ENCODE measurements at regions not wholly inside any gene's neighbourhood (a gene's known extent, or its start where the extent isn't known, plus 50 kb on each side); places are given as distances from the start of the nearest gene placed in this dataset.

GRCh38 chr9:21674894-21675293 is 127.5 kb upstream of the MTAP start:
- Histone ChIP-seq H3K9ac (ENCODE audit: low read length) (no peak overlapping the region), H3K36me3 (ENCODE audit: control insufficient read depth, insufficient read depth, low read length, severe bottlenecking) (no peaks in the 10 kb centered on the region), H3K4me1 (ENCODE audit: control insufficient read depth, insufficient read depth, low read length) (peaks cover 26% of the 10 kb centered on the region), H3K27me3 (replicated peaks; ENCODE audit: control insufficient read depth, insufficient read depth, low read length) (no peaks in the 10 kb centered on the region), H3K9me3 (ENCODE audit: control insufficient read depth, low read length) (no peaks in the 10 kb centered on the region), H3K4me3 (ENCODE audit: low read length) (no peak overlapping the region)
- no peak for DNase-seq (ENCODE audit: low read depth)

- Histone ChIP-seq H3K27me3 (replicated peaks; ENCODE audit: control insufficient read depth, insufficient read depth, low read length) (no peaks in the 10 kb centered on the region), H3K9ac (ENCODE audit: low read length) (peak overlapping the region; percentile 56), H3K36me3 (ENCODE audit: control insufficient read depth, insufficient read depth, low read length, severe bottlenecking) (no peaks in the 10 kb centered on the region), H3K9me3 (ENCODE audit: control insufficient read depth, low read length) (no peaks in the 10 kb centered on the region), H3K4me1 (ENCODE audit: control insufficient read depth, insufficient read depth, low read length) (peaks cover 46% of the 10 kb centered on the region), H3K4me3 (ENCODE audit: low read length) (peak overlapping the region; percentile 72)
- DNase-seq (ENCODE audit: low read depth), result no peak
Measured at GRCh38 chr9:21677387-21677786, 125.0 kb upstream of the MTAP start.

GRCh38 chr9:21677834-21678233 is 124.6 kb upstream of the MTAP start:
- peak; percentile 60 for DNase-seq (ENCODE audit: low read depth)
- Histone ChIP-seq H3K4me3 (ENCODE audit: low read length) (peak overlapping the region; percentile 72), H3K27me3 (replicated peaks; ENCODE audit: control insufficient read depth, insufficient read depth, low read length) (no peaks in the 10 kb centered on the region), H3K9me3 (ENCODE audit: control insufficient read depth, low read length) (no peaks in the 10 kb centered on the region), H3K36me3 (ENCODE audit: control insufficient read depth, insufficient read depth, low read length, severe bottlenecking) (no peaks in the 10 kb centered on the region), H3K9ac (ENCODE audit: low read length) (peak overlapping the region; percentile 56), H3K4me1 (ENCODE audit: control insufficient read depth, insufficient read depth, low read length) (peaks cover 50% of the 10 kb centered on the region)

GRCh38 chr9:21679432-21679831 is 123.0 kb upstream of the MTAP start:
- Histone ChIP-seq H3K4me1 (ENCODE audit: control insufficient read depth, insufficient read depth, low read length) (peaks cover 62% of the 10 kb centered on the region), H3K36me3 (ENCODE audit: control insufficient read depth, insufficient read depth, low read length, severe bottlenecking) (no peaks in the 10 kb centered on the region), H3K9ac (ENCODE audit: low read length) (peak overlapping the region; percentile 37), H3K9me3 (ENCODE audit: control insufficient read depth, low read length) (no peaks in the 10 kb centered on the region), H3K4me3 (ENCODE audit: low read length) (no peak overlapping the region), H3K27me3 (replicated peaks; ENCODE audit: control insufficient read depth, insufficient read depth, low read length) (no peaks in the 10 kb centered on the region)
- DNase-seq (ENCODE audit: low read depth), result peak; percentile 44

GRCh38 chr9:21680590-21680989 is 121.8 kb upstream of the MTAP start:
- H3K36me3 ChIP-seq (ENCODE audit: control insufficient read depth, insufficient read depth, low read length, severe bottlenecking), result no peaks in the 10 kb centered on the region
- peaks cover 68% of the 10 kb centered on the region for H3K4me1 ChIP-seq (ENCODE audit: control insufficient read depth, insufficient read depth, low read length)
- no peaks in the 10 kb centered on the region for H3K27me3 ChIP-seq (replicated peaks; ENCODE audit: control insufficient read depth, insufficient read depth, low read length)
- no peaks in the 10 kb centered on the region for H3K9me3 ChIP-seq (ENCODE audit: control insufficient read depth, low read length)
- H3K9ac ChIP-seq (ENCODE audit: low read length), result no peak overlapping the region
- H3K4me3 ChIP-seq (ENCODE audit: low read length), result no peak overlapping the region
- no peak for DNase-seq (ENCODE audit: low read depth)

GRCh38 chr9:21681641-21682040 is 120.8 kb upstream of the MTAP start:
- Histone ChIP-seq H3K9ac (ENCODE audit: low read length) (peak overlapping the region; percentile 18), H3K4me1 (ENCODE audit: control insufficient read depth, insufficient read depth, low read length) (peaks cover 70% of the 10 kb centered on the region)

GRCh38 chr9:21682381-21682780 is 120.1 kb upstream of the MTAP start:
- no peaks in the 10 kb centered on the region for H3K27me3 ChIP-seq (replicated peaks; ENCODE audit: control insufficient read depth, insufficient read depth, low read length)
- no peak for DNase-seq (ENCODE audit: low read depth)
- H3K4me1 ChIP-seq (ENCODE audit: control insufficient read depth, insufficient read depth, low read length), result peaks cover 71% of the 10 kb centered on the region
- no peak overlapping the region for H3K4me3 ChIP-seq (ENCODE audit: low read length)
- H3K36me3 ChIP-seq (ENCODE audit: control insufficient read depth, insufficient read depth, low read length, severe bottlenecking), result no peaks in the 10 kb centered on the region
- no peaks in the 10 kb centered on the region for H3K9me3 ChIP-seq (ENCODE audit: control insufficient read depth, low read length)
- no peak overlapping the region for H3K9ac ChIP-seq (ENCODE audit: low read length)

More at GRCh38 chr9:21681641-21682040, 120.8 kb upstream of the MTAP start:
- Histone ChIP-seq H3K27me3 (replicated peaks; ENCODE audit: control insufficient read depth, insufficient read depth, low read length) (no peaks in the 10 kb centered on the region), H3K9me3 (ENCODE audit: control insufficient read depth, low read length) (no peaks in the 10 kb centered on the region), H3K4me3 (ENCODE audit: low read length) (no peak overlapping the region), H3K36me3 (ENCODE audit: control insufficient read depth, insufficient read depth, low read length, severe bottlenecking) (no peaks in the 10 kb centered on the region)
- DNase-seq (ENCODE audit: low read depth), result peak; percentile 78

GRCh38 chr9:21682981-21683380 is 119.5 kb upstream of the MTAP start:
- H3K9ac ChIP-seq (ENCODE audit: low read length), result no peak overlapping the region
- no peaks in the 10 kb centered on the region for H3K27me3 ChIP-seq (replicated peaks; ENCODE audit: control insufficient read depth, insufficient read depth, low read length)
- H3K9me3 ChIP-seq (ENCODE audit: control insufficient read depth, low read length), result no peaks in the 10 kb centered on the region
- no peaks in the 10 kb centered on the region for H3K36me3 ChIP-seq (ENCODE audit: control insufficient read depth, insufficient read depth, low read length, severe bottlenecking)
- peaks cover 71% of the 10 kb centered on the region for H3K4me1 ChIP-seq (ENCODE audit: control insufficient read depth, insufficient read depth, low read length)
- H3K4me3 ChIP-seq (ENCODE audit: low read length), result no peak overlapping the region
- no peak for DNase-seq (ENCODE audit: low read depth)

GRCh38 chr9:21683484-21684175 is 118.8 kb upstream of the MTAP start:
- Histone ChIP-seq H3K4me3 (ENCODE audit: low read length) (no peak overlapping the region), H3K4me1 (ENCODE audit: control insufficient read depth, insufficient read depth, low read length) (peaks cover 68% of the 10 kb centered on the region), H3K36me3 (ENCODE audit: control insufficient read depth, insufficient read depth, low read length, severe bottlenecking) (no peaks in the 10 kb centered on the region), H3K9ac (ENCODE audit: low read length) (no peak overlapping the region), H3K9me3 (ENCODE audit: control insufficient read depth, low read length) (no peaks in the 10 kb centered on the region), H3K27me3 (replicated peaks; ENCODE audit: control insufficient read depth, insufficient read depth, low read length) (no peaks in the 10 kb centered on the region)
- DNase-seq (ENCODE audit: low read depth), result no peak

- no peaks in the 10 kb centered on the region for H3K27me3 ChIP-seq (replicated peaks; ENCODE audit: control insufficient read depth, insufficient read depth, low read length)
- no peak overlapping the region for H3K9ac ChIP-seq (ENCODE audit: low read length)
- peaks cover 69% of the 10 kb centered on the region for H3K4me1 ChIP-seq (ENCODE audit: control insufficient read depth, insufficient read depth, low read length)
- H3K4me3 ChIP-seq (ENCODE audit: low read length), result no peak overlapping the region
- no peaks in the 10 kb centered on the region for H3K36me3 ChIP-seq (ENCODE audit: control insufficient read depth, insufficient read depth, low read length, severe bottlenecking)
- no peaks in the 10 kb centered on the region for H3K9me3 ChIP-seq (ENCODE audit: control insufficient read depth, low read length)
- no peak for DNase-seq (ENCODE audit: low read depth)
Measured at GRCh38 chr9:21684231-21684630, 118.2 kb upstream of the MTAP start.

- Histone ChIP-seq H3K9ac (ENCODE audit: low read length) (no peak overlapping the region), H3K9me3 (ENCODE audit: control insufficient read depth, low read length) (no peaks in the 10 kb centered on the region), H3K4me3 (ENCODE audit: low read length) (no peak overlapping the region), H3K27me3 (replicated peaks; ENCODE audit: control insufficient read depth, insufficient read depth, low read length) (no peaks in the 10 kb centered on the region), H3K4me1 (ENCODE audit: control insufficient read depth, insufficient read depth, low read length) (peaks cover 69% of the 10 kb centered on the region), H3K36me3 (ENCODE audit: control insufficient read depth, insufficient read depth, low read length, severe bottlenecking) (no peaks in the 10 kb centered on the region)
- DNase-seq (ENCODE audit: low read depth), result peak; percentile 37
Measured at GRCh38 chr9:21684831-21685362, 117.5 kb upstream of the MTAP start.

- H3K4me3 ChIP-seq (ENCODE audit: low read length), result no peak overlapping the region
- H3K9me3 ChIP-seq (ENCODE audit: control insufficient read depth, low read length), result no peaks in the 10 kb centered on the region
- H3K27me3 ChIP-seq (replicated peaks; ENCODE audit: control insufficient read depth, insufficient read depth, low read length), result no peaks in the 10 kb centered on the region
- no peak for DNase-seq (ENCODE audit: low read depth)
- H3K36me3 ChIP-seq (ENCODE audit: control insufficient read depth, insufficient read depth, low read length, severe bottlenecking), result no peaks in the 10 kb centered on the region
- peaks cover 70% of the 10 kb centered on the region for H3K4me1 ChIP-seq (ENCODE audit: control insufficient read depth, insufficient read depth, low read length)
- no peak overlapping the region for H3K9ac ChIP-seq (ENCODE audit: low read length)
Measured at GRCh38 chr9:21685502-21685901, 116.9 kb upstream of the MTAP start.

All from adipocyte (in vitro differentiated cells).